Fibroblast of the aortic adventitia (primary cell): ENCODE measurements at regions not wholly inside any gene's neighbourhood (a gene's known extent, or its start where the extent isn't known, plus 50 kb on each side); places are given as distances from the start of the nearest gene placed in this dataset.

Experiments used
- DNase-seq: peaks from one replicate; pipeline ENCODE4 v3.0.0-alpha.2; 2010; ENCODE audit warnings: low read depth
- H3K4me3 ChIP-seq: 2 replicates; pipeline ENCODE4 v1.5.1; 2011; ENCODE audit warnings: low read depth, mild to moderate bottlenecking, control low read depth, low read length, moderate library complexity
- CTCF ChIP-seq: IDR thresholded peaks from 2 replicates; pipeline ENCODE4 v1.5.1; 2011; ENCODE audit warnings: mild to moderate bottlenecking, low read length, control low read depth, inconsistent platforms; ENCODE audit not compliant: insufficient read depth

GRCh38 chr4:14072506-14072905 lies 445.0 kb upstream of the BOD1L1 start:
- TF ChIP-seq CTCF, result no peak
- peak; percentile 19 for DNase-seq
- H3K4me3 ChIP-seq, result no peak overlapping the region

GRCh38 chr4:14076776-14077175 lies 449.3 kb upstream of the BOD1L1 start:
- H3K4me3 ChIP-seq, result no peak overlapping the region
- no peak for TF ChIP-seq CTCF
- no peak for DNase-seq

- no peak for TF ChIP-seq CTCF
- no peak for DNase-seq
- H3K4me3 ChIP-seq, result no peak overlapping the region
Measured at GRCh38 chr4:14078326-14078725, 450.8 kb upstream of the BOD1L1 start.

GRCh38 chr4:14079601-14080000 lies 452.1 kb upstream of the BOD1L1 start:
- no peak for TF ChIP-seq CTCF
- no peak overlapping the region for H3K4me3 ChIP-seq
- DNase-seq, result no peak

GRCh38 chr4:14083150-14083549 lies 455.6 kb upstream of the BOD1L1 start:
- TF ChIP-seq CTCF, result no peak
- H3K4me3 ChIP-seq, result no peak overlapping the region
- no peak for DNase-seq

GRCh38 chr4:14084598-14084997 lies 457.1 kb upstream of the BOD1L1 start:
- H3K4me3 ChIP-seq, result no peak overlapping the region
- DNase-seq, result no peak
- no peak for TF ChIP-seq CTCF

GRCh38 chr4:14087459-14087858 lies 459.9 kb upstream of the BOD1L1 start:
- TF ChIP-seq CTCF, result no peak
- no peak overlapping the region for H3K4me3 ChIP-seq
- no peak for DNase-seq
